ENCODE measurements at regions not wholly inside any gene's neighbourhood (a gene's known extent, or its start where the extent isn't known, plus 50 kb on each side); places are given as distances from the start of the nearest gene placed in this dataset.
A peak's percentile ranks its signal among the peaks of the same experiment; 100 is the strongest.
"Not testable (repeated sequence)": the region's sequence is repeated elsewhere in the genome, so short reads cannot be mapped to it uniquely, and the experiment has no call there.

- no peak for DNase-seq
These were observed 162.6 kb upstream of the NAMPT start for GRCh38 chr7:106447318-106447847.

DNA sequence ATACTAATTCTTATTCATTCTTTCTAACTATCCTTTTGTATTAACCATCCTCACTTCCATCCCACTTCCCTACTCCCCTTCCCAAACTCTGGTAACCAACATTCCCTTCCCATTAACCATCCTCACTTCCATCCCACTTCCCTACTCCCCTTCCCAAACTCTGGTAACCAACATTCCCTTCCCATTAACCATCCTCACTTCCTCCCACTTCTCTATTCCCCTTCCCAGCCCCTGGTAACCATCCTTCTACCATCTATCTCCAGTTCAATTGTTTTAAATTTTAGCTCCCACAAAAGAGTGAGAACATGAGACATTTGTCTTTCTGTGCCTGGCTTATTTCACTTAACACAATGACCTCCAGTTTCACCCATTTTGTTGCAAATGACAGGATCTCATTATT is 160.6 kb upstream of the NAMPT start:
- DNase-seq = not testable (repeated sequence)

- DNase-seq = no peak
These were observed 159.4 kb upstream of the NAMPT start for GRCh38 chr7:106444068-106444655.

DNA sequence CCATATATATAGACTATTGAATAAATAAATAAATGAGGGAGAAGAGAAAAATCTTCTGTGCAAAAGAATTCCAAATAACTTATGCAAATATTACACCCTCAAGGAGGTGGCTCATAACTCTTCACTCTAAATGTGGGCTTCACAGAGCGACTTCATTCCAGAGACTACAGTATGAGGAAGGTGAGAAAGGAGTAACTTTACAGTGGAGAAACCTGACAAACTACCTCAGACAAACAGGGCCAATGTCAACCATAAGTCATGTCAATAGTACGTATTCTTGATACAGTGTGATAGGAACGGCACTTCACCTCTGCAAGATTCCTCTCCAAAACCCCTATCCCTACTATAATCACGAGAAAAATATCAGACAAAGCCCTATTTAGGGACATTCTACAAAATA is 158.4 kb upstream of the NAMPT start:
- DNase-seq = no peak

- DNase-seq = no peak
These were observed 157.7 kb upstream of the NAMPT start for GRCh38 chr7:106442476-106442875.

DNA sequence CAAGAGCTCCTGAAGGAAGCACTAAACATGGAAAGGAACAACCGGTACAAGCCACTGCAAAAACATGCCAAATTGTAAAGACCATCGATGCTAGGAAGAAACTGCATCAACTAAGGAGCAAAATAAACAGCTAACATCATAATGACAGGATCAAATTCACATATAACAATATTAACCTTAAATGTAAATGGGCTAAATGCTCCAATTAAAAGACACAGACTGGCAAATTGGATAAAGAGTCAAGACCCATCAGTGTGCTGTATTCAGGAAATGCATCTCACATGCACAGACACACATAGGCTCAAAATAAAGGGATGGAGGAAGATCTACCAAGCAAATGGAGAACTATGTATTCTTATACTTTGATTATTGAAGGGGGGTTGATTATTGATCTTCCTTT is 156.6 kb upstream of the NAMPT start:
- not testable (repeated sequence) for DNase-seq

DNA sequence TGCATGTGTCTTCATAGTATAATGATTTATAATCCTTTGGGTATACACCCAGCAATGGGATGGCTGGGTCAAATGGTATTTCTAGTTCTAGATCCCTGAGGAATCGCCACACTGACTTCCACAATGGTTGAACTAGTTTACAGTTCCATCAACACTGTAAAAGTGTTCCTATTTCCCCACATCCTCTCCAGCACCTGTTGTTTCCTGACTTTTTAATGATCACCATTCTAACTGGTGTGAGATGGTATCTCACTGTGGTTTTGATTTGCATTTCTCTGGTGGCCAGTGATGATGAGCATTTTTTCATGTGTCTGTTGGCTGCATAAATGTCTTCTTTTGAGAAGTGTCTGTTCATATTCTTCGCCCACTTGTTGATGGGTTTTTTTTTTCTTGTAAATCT is 152.2 kb upstream of the NAMPT start:
- not testable (repeated sequence) for DNase-seq

- no peak for DNase-seq
These were observed 148.6 kb upstream of the NAMPT start for GRCh38 chr7:106433377-106433776.

GRCh38 chr7:106430535-106431455 is 146.0 kb upstream of the NAMPT start:
- no peak for DNase-seq

- DNase-seq = no peak
These were observed 145.3 kb upstream of the NAMPT start for GRCh38 chr7:106430103-106430502.

- no peak for DNase-seq
These were observed 142.0 kb upstream of the NAMPT start for GRCh38 chr7:106426803-106427202.

DNA sequence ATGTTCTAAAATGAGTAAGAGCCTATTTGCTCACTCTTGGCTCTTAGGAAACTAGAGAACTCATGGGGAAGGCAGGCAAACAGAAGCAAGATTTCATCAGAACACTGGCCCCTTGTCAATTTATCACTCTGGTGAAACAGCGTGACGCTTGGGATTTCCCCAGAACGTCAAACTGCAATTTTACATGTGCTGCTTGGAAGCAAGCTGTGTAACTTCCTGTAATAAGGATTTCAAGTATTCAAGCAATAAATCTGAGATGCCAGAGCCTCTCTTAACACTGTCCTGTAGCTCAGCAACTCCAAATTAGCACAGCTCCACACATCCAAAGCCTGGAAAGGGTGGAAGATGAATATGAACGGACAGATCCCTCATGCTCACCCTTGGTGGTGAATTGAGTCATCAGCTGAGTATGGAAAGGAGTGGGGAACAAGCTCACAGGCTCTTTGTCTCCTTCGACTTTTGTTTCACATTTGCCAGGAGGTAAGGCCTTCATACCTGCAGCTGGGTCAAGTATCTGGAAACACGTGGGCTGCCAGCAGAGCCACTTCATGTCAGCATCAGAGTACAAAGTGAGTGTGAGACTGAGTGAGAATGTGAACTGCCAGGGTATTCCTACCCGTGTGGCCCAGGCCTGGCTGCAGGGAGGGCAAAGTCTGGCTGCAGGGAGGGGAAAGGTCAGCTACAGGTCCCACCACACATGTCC is 140.4 kb upstream of the NAMPT start:
- DNase-seq = peak; percentile 89

DNA sequence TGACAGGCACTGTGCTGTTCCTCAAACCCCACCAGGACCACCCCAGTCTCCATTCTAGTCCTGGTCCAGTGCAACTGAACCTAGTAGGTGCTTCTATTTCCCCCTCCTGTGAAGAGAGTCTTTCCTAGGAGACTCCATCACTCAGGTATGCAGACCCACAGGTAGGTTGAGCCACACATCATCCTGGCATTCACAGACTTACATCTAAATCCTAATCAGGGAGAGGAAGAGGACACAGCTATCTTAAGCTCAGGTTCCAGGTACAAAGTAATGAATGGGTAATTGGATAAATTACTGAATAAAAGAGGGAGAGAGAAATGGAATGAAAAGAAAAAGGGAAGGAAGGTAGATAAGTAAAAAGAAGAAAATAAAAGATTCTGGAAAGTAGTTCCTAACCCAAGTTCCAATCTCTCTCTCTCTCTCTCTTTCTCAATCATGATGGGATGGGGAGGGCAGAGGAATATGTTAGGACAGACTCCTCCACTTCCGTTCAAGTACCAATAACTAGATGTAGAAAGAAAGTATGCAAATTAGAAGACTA is 139.8 kb upstream of the NAMPT start:
- no peak for DNase-seq

- DNase-seq = no peak
These were observed 139.2 kb upstream of the NAMPT start for GRCh38 chr7:106423821-106424475.

DNA sequence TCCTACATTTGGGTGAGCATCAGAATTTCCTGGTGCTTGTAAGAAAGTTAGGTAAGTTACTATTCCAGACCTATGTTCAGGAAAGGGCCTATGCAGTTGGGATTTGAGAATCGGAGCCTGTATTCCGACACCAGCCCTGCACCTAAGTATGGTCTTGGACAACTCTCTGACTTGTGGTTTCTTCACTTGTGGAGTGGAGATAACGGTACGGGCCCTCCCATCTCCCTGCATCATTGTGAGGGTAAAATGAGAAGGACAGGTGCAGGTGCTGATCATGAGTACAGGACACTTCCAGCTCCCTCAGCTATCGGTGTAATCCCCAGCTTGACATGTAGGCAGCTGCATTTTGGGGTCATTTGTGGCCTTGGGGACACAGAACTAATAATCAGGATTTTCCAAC is 138.3 kb upstream of the NAMPT start:
- no peak for DNase-seq

DNA sequence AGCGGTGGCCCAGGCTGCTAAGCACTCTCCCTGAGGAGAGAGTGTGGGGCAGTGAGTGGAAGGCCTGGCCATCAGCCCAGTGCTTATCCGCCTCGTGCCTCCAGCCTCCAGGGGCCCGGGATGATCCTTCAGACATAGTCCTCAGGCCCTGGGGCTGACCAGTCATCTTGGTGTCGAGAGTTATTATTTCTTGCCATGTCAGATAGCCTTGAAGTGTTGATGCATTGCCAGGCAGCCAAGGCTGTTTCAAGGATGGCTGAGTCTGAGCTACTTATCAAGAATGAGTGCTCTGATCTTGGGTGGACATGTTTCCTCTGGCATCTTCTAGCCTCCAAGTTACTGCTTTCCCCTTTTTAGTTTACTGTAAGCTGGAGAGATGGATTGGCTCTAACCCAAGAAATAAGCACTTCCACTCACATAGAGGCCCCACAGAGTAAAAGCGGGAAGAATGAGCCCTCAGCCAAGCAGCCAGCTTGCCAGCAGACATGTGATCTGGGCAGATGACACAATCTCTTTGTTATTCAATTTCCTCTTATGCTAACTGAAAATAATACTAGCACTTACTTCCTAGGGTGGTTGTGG is 136.5 kb upstream of the NAMPT start:
- DNase-seq = peak; percentile 44

GRCh38 chr7:106420736-106421135 is 136.0 kb upstream of the NAMPT start:
- no peak for DNase-seq

GRCh38 chr7:106420210-106420609 is 135.4 kb upstream of the NAMPT start:
- DNase-seq = no peak

- peak; percentile 64 for DNase-seq
These were observed 134.8 kb upstream of the NAMPT start for GRCh38 chr7:106419455-106420182.

GRCh38 chr7:106418526-106418925 is 133.7 kb upstream of the NAMPT start:
- no peak for DNase-seq

DNA sequence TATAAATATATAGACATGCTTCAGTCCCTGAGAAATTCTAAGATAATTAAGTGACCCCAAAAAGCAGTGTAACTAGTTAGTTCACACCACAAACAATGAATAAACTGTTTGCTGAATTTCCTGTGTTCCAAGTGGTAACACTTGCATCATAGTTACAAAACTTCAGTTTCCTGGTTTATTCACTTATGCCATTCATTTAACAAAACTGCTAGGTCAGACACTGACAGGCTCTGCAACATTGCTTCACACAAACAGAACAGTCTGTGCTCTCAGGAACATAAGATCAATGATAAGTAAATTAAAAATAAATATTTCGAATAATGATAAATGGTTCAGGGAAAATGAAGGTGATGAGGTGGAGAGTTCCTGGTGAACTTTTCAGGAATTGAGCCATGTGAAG is 133.3 kb upstream of the NAMPT start:
- no peak for DNase-seq
